A549 (cell line): ENCODE measurements at regions not wholly inside any gene's neighbourhood (a gene's known extent, or its start where the extent isn't known, plus 50 kb on each side); places are given as distances from the start of the nearest gene placed in this dataset.

Experiments
- ATAC-seq, 2 experiments: fragments of 200-7000 bp in 1 of 2; fragments of >200 bp in 1 of 2; cut with Nextera tagmentation in 1 of 2; cut with Tn5 transposase in 1 of 2; 3 replicates each; pipeline versions ENCODE4 v1.8.0 to v1.9.1; 2018 to 2020; ENCODE audit warnings: mild to moderate bottlenecking in 1 of 2, moderate library complexity in 1 of 2
- CTCF ChIA-PET: fragments of 300-600 bp; sonication (Branson Sonifier 250); formaldehyde crosslinking; extraction: SDS; loops from one replicate; lab custom pipeline; 2021; ENCODE audit warnings: antibody characterized with exemption, inconsistent platforms; lab: Yijun Ruan, JAX
- POLR2A ChIA-PET: fragments of 350-600 bp; formaldehyde crosslinking; extraction: SDS; loops from one replicate; lab custom pipeline; 2021; ENCODE audit warnings: antibody characterized with exemption, inconsistent platforms; lab: Yijun Ruan, JAX
- DNase-seq, 2 experiments: peaks; one replicate each; pipeline versions ENCODE4 v3.0.0 to v3.0.0-alpha.2; 2011 to 2016; ENCODE audit warnings: low read depth in 1 of 2, low spot score in 1 of 2
- FAIRE-seq: peaks from 2 replicates; lab custom pipeline; 2011; peaks lifted over from hg19 to GRCh38; lab: Jason Lieb, UNC
- H3K27ac ChIP-seq, 2 experiments: fragments of >200 bp; sonication (Bioruptor Twin); formaldehyde crosslinking; 3 replicates each; pipeline ENCODE4 v1.5.1; 2016 to 2017
- H3K4me1 ChIP-seq: fragments of >200 bp; sonication (Bioruptor Twin); formaldehyde crosslinking; 3 replicates; pipeline ENCODE4 v1.6.1; 2016
- H3K4me2 ChIP-seq: fragments of >200 bp; sonication (Bioruptor Twin); formaldehyde crosslinking; 3 replicates; pipeline ENCODE4 v1.6.1; 2016
- H3K4me3 ChIP-seq: fragments of >200 bp; sonication (Bioruptor Twin); formaldehyde crosslinking; 3 replicates; pipeline ENCODE4 v1.5.1; 2016
- H3K9me3 ChIP-seq: fragments of >200 bp; sonication (Bioruptor Twin); formaldehyde crosslinking; 3 replicates; pipeline ENCODE4 v1.6.1; 2016
- BHLHE40 ChIP-seq: IDR thresholded peaks from 2 replicates; pipeline ENCODE4 v1.6.1; 2012; ENCODE audit warnings: low read depth, low read length, inconsistent platforms
- CBX8 ChIP-seq: fragments of 200-600 bp; sonication (generic); IDR thresholded peaks from 2 replicates; pipeline ENCODE4 v1.6.1; 2016
- CHD2 ChIP-seq: fragments of 150-350 bp; IDR thresholded peaks from 2 replicates; pipeline ENCODE4 v1.6.1; 2014; ENCODE audit warnings: low read length; ENCODE audit not compliant: partially characterized antibody
- CHD4 ChIP-seq: fragments of 200-600 bp; sonication (generic); IDR thresholded peaks from 2 replicates; pipeline ENCODE4 v1.6.1; 2016; ENCODE audit warnings: antibody characterized with exemption, mild to moderate bottlenecking, borderline replicate concordance
- E2F6 ChIP-seq: IDR thresholded peaks from 2 replicates; pipeline ENCODE4 v1.6.1; 2012; ENCODE audit warnings: low read depth, borderline replicate concordance
- ELK1 ChIP-seq: fragments of 150-350 bp; IDR thresholded peaks from 2 replicates; pipeline ENCODE4 v1.6.1; 2014; ENCODE audit warnings: low read depth, mild to moderate bottlenecking, low read length
- FOXS1 ChIP-seq: fragments of 250-450 bp; sonication (Bioruptor Pico); IDR thresholded peaks from 2 replicates; pipeline ENCODE4 v1.5.0; 2020; ENCODE audit warnings: mild to moderate bottlenecking, moderate library complexity
- HEYL ChIP-seq: fragments of 250-450 bp; sonication (Bioruptor Pico); IDR thresholded peaks from 2 replicates; pipeline ENCODE4 v1.8.0; 2021; ENCODE audit warnings: mild to moderate bottlenecking, moderate library complexity
- HOXB13 ChIP-seq: fragments of 250-450 bp; sonication (Bioruptor Pico); IDR thresholded peaks from 2 replicates; pipeline ENCODE4 v1.5.0; 2020; ENCODE audit warnings: low read depth, mild to moderate bottlenecking, moderate library complexity
- HOXB5 ChIP-seq: fragments of 250-450 bp; sonication (Bioruptor Pico); IDR thresholded peaks from 2 replicates; pipeline ENCODE4 v1.5.0; 2020; ENCODE audit warnings: mild to moderate bottlenecking, moderate library complexity
- JUNB ChIP-seq: fragments of >200 bp; sonication (Bioruptor Twin); formaldehyde crosslinking; IDR thresholded peaks from 2 replicates; pipeline ENCODE4 v1.6.1; 2016
- MAX ChIP-seq: IDR thresholded peaks from 2 replicates; pipeline ENCODE4 v1.6.1; 2012
- MAZ ChIP-seq: fragments of 150-350 bp; IDR thresholded peaks from 2 replicates; pipeline ENCODE4 v1.6.1; 2014; ENCODE audit warnings: antibody characterized with exemption, low read depth, low read length, borderline replicate concordance
- MYC ChIP-seq: IDR thresholded peaks from 2 replicates; pipeline ENCODE4 v1.6.1; 2012; ENCODE audit warnings: mild to moderate bottlenecking, inconsistent platforms, low read length, improper control_type of control experiment, borderline replicate concordance
- POLR2AphosphoS2 ChIP-seq: conservative IDR thresholded peaks from 2 replicates; pipeline ENCODE4 v1.6.1; 2012; ENCODE audit warnings: low read length, improper control_type of control experiment, inconsistent platforms
- RARB ChIP-seq: fragments of 250-450 bp; sonication (Bioruptor Pico); IDR thresholded peaks from 2 replicates; pipeline ENCODE4 v1.8.0; 2021; ENCODE audit warnings: mild to moderate bottlenecking, moderate library complexity
- SMC3 ChIP-seq: fragments of >200 bp; sonication (Bioruptor Twin); formaldehyde crosslinking; IDR thresholded peaks from 3 replicates; pipeline ENCODE4 v1.6.1; 2018; ENCODE audit warnings: inconsistent platforms
- TFCP2L1 ChIP-seq: fragments of 250-450 bp; sonication (Bioruptor Pico); IDR thresholded peaks from 2 replicates; pipeline ENCODE4 v1.5.0; 2021; ENCODE audit warnings: mild to moderate bottlenecking
- ZNF302 ChIP-seq: fragments of 250-450 bp; sonication (Bioruptor Pico); IDR thresholded peaks from 2 replicates; pipeline ENCODE4 v1.9.0; 2021; ENCODE audit warnings: inconsistent platforms, mild to moderate bottlenecking, moderate library complexity
- ZSCAN20 ChIP-seq: fragments of 250-450 bp; sonication (Bioruptor Pico); IDR thresholded peaks from 2 replicates; pipeline ENCODE4 v1.8.0; 2022; ENCODE audit warnings: mild to moderate bottlenecking, moderate library complexity
- WGBS: methylation state at CpG from one replicate; pipeline ENCODE4 v1.1.6; 2017; ENCODE audit errors: missing lambda C conversion rate; 5-methylcytosine and 5-hydroxymethylcytosine counted together
- TF ChIP-seq, protein P1 (sequence below): IDR thresholded peaks from 2 replicates; pipeline ENCODE4 v1.6.1; 2012

DNA sequence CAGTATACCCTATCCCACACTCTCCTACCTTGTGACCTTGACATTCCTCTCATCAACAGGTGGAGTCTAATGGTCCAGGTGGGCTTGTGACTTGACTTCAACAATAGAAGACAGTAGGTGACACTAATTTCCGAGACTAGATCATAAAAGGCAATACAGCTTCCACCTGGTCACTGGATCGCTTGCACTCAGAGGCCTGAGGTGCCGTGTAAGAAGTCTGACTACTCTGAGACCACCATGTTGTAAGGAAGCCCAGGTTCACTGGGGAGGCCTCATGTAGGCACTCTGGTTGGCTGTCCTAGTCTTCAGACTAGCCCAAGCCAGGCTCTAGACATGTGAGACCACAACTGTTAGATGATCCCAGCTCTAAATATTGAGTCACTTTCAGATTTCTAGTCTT, 370.4 kb downstream of the MID1IP1 start:
- FAIRE-seq (no peak), ATAC-seq (no peak), DNase-seq (no peak)
- H3K4me2 ChIP-seq: no peak overlapping the region
- H3K4me1 ChIP-seq: no peaks in the 10 kb centered on the region
- TF ChIP-seq FOXS1 (no peak), BHLHE40 (no peak), MAZ (no peak), E2F6 (no peak), CHD4 (no peak), CHD2 (no peak), ZSCAN20 (CRISPR knock-in tag) (no peak), MAX (no peak)
- CTCF ChIA-PET: no interaction called here
- POLR2A ChIA-PET: no interaction called here
- no peaks in the 10 kb centered on the region for H3K9me3 ChIP-seq
- WGBS: 33% methylated on average over 2 of the region's 3 CpGs
- no peak overlapping the region for H3K4me3 ChIP-seq
- no peak overlapping the region for H3K27ac ChIP-seq

DNA sequence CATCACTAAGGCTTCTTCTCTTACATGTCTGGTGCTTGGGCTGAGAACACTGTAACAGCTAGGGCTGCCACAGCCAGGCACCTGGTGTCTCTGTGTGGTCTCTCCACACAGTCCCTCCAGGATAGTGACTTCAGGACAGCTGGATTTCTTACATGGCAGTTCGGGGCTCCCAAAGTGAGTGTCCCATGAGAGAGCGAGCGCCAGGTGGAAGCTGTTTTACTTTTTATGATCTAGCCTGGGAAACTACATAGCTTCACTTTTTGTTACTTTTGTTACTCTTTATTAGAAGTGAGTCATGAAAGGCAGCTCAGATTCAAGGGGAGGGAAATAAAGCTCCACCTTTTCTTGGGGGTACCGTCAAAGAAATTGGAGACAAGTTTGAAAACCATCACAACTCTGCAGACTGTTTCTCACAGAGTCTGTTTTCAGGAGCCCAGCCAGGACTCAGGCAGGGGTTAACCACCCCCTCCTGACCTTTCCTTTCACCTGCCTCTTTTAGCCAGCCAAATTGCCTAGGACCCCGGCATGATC, 373.0 kb downstream of the MID1IP1 start:
- H3K4me3 ChIP-seq: no peak overlapping the region
- TF ChIP-seq E2F6 (no peak), MAZ (no peak), HOXB5 (CRISPR knock-in tag) (no peak), RARB (CRISPR knock-in tag) (no peak), POLR2AphosphoS2 (no peak), TFCP2L1 (CRISPR knock-in tag) (no peak), JUNB (no peak), HEYL (CRISPR knock-in tag) (no peak), ELK1 (no peak), MYC (no peak), CBX8 (no peak), SMC3 (no peak), ZNF302 (CRISPR knock-in tag) (no peak), HOXB13 (CRISPR knock-in tag) (no peak)
- TF ChIP-seq, protein P1, sequence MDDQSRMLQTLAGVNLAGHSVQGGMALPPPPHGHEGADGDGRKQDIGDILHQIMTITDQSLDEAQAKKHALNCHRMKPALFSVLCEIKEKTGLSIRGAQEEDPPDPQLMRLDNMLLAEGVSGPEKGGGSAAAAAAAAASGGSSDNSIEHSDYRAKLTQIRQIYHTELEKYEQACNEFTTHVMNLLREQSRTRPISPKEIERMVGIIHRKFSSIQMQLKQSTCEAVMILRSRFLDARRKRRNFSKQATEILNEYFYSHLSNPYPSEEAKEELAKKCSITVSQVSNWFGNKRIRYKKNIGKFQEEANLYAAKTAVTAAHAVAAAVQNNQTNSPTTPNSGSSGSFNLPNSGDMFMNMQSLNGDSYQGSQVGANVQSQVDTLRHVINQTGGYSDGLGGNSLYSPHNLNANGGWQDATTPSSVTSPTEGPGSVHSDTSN: no peak
- 58% methylated on average over 5 of the region's 5 CpGs for WGBS
- no peak overlapping the region for H3K4me2 ChIP-seq
- no peaks in the 10 kb centered on the region for H3K9me3 ChIP-seq
- ATAC-seq (no peak), FAIRE-seq (no peak), DNase-seq (no peak)
- no peaks in the 10 kb centered on the region for H3K4me1 ChIP-seq
- ChIA-PET POLR2A (no interaction called here), CTCF (no interaction called here)
- no peak overlapping the region for H3K27ac ChIP-seq
